HG02884 (cell line): ENCODE measurements at regions not wholly inside any gene's neighbourhood (a gene's known extent, or its start where the extent isn't known, plus 50 kb on each side); places are given as distances from the start of the nearest gene placed in this dataset.

ENCODE experiments used
- ATAC-seq: cut with Tn5 transposase; IDR thresholded peaks from one replicate; pipeline ENCODE4 v1.9.1; 2021; ENCODE audit warnings: mild to moderate bottlenecking, moderate library complexity; ENCODE audit not compliant: unreplicated experiment

GRCh38 chr6:45791211-45792168, 224.2 kb downstream of the CLIC5 start:
- ATAC-seq = no peak

GRCh38 chr6:45789238-45789637, 226.4 kb downstream of the CLIC5 start:
- ATAC-seq = no peak

- no peak for ATAC-seq
These were observed 228.3 kb downstream of the CLIC5 start for GRCh38 chr6:45787384-45787783.

DNA sequence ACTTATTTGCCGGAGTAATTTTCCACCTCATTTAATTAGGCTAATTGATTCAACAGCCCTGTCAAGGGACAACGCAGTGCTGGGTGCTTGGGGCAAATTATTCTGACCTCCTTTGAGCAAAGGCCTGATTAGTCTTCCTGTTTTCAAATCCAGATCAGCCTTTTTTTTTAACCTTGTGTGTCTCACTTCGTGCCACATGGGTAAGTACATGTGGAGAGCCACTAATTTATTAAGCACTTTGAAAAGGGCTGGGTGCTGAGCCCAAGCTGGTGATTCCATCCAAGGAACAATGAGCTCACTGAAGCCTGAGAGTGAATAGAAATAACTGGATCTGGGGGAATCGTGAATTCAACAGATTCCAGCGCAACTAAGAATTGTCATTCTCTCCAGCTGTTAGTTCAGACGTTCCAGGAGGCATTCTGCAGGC, 229.3 kb downstream of the CLIC5 start:
- no peak for ATAC-seq

- ATAC-seq = no peak
These were observed 231.4 kb downstream of the CLIC5 start for GRCh38 chr6:45784250-45784649.

DNA sequence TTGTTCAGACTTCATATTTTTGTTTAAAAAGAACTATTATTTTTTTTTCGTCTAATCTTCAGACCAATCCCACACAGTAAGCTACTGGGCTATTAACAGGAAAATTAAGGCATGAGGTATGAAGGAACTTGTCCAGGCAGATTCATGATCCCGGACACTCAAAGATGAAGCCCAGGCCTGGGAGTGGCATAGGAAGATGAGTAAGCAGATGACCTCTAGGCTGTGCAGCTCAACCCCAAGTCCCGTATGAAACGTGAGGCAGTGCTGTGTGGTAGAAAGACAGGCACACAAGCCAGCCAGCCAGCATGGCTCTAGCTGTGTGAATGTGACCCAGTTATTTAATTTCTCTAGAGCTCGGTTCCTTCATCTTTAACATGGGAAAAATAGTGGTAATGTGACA, 231.9 kb downstream of the CLIC5 start:
- no peak for ATAC-seq

DNA sequence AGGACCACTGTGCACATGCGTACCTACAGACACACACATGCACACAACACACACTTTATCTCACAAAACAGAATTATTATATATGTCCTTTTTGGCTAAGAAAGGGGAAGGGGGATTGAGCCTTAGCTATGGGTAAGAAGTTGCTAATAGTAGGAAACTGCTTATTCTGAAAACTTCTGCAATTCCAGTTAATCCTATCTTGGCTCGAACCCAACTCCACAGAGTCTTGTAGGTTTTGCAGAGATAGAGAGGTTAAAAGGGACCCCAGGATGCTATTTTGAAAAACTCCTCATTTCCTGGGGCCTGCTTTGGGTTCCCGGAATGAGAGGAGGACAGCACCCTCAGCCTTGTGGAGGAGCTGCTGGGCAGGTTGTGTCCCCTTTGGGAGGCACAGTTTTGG, 233.8 kb downstream of the CLIC5 start:
- ATAC-seq = no peak

GRCh38 chr6:45780523-45780922, 235.1 kb downstream of the CLIC5 start:
- ATAC-seq = no peak

GRCh38 chr6:45775026-45775697, 240.5 kb downstream of the CLIC5 start:
- ATAC-seq = no peak

DNA sequence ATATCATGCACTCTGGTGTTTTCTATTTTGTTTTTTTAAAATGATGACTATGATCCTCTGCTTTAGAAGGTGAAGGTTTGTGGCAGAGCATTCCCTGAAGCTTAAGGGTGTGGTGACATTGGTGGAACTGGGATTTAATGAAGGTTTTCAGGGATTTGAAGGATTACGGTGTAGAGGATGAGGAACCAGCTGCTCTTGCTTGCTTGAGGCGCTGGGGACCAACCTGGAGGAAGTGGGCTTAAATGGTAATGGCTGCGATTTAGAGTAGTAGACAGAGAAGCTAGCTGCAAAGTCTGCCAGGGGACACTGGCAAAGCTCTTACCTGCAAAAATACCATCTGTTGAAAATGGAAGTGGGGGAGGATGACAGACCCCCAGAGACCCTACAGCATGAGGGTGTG, 241.8 kb downstream of the CLIC5 start:
- ATAC-seq = no peak

DNA sequence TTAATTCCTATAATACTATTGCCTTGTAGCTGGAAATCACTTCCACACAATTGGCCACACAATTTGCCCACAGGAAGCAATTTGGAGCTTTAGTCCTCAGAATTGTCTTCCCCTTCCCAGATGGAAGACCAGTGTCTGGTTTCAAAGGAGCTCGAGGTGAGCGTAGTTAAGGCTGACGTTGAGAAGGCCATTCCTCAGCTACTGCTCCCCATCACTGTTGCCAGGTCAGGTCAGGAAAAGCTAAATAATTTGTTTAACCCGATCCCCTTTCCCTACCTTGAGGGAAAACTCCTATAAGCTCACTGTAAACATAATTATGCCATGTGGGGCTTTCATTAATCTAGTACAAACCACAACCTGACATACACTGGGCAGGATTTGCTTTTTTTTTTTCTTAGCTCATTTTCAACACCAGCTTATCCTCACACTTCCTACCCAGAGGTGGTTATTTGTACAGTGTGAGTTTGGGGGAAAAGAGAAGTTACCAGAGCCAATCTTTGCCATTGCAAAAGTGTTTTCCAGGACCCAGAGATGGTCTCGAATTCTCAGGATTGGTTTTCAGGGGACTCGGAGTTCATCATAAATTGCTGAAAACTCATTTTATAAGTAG, 242.7 kb downstream of the CLIC5 start:
- no peak for ATAC-seq

DNA sequence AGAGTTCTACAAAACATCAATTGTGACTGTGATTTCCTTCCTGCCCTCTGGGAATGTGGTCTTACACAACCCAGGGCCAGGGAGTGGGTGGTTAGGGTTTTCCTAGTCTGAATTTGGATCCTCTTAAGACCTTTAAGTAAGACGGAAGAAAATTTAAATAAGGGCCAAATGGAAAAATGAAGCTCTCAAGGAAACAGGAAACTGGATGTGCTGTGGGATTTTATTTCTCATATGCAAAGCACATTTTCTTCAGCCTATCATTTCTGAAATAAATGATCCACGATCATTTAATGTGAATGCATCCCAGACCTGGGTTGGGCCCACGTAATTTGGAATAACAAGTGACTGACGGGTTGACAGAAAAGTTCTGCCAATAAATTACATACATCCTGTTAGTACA, 243.6 kb downstream of the CLIC5 start:
- no peak for ATAC-seq

DNA sequence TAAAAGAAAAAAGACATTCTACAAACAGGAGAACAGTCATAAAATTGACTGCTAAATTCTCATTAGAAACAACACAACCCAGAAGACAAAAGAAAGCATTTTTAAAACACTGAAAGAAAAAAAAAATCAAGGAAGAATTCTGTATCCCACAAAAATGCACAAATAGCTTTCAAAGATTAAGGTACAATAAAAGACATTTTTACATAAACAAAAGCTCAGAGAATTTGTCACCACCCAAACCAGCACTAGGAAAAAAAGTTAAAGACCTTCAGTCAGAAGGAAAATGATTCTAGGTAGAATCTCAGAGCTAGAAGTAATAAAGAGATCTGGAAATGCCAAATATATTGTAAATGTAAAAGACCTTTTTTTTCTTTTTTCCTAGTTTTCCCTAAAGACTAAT, 252.4 kb downstream of the CLIC5 start:
- ATAC-seq = no peak

- no peak for ATAC-seq
These were observed 256.2 kb downstream of the CLIC5 start for GRCh38 chr6:45759472-45759810.

GRCh38 chr6:45758787-45759471, 256.7 kb downstream of the CLIC5 start:
- ATAC-seq = no peak

GRCh38 chr6:45757443-45758130, 258.1 kb downstream of the CLIC5 start:
- ATAC-seq = no peak

DNA sequence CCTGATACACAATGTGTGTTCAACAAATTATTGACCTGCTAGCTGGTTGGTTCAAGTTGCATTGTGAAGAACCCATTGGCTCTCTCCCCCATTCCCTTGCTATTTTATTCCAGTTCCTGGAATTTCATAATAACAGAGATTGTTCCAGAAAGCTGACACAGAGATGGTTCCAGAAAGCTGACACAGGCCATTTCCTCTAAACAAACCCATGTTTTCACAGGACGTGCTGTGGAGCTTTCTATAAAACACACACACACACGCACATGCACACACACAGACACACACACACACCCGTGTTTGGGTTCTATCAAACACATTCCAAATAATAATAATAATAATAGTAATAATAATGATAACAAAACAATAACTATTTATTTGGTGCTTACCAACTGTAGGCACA, 259.1 kb downstream of the CLIC5 start:
- ATAC-seq = no peak

- ATAC-seq = no peak
These were observed 261.2 kb downstream of the CLIC5 start for GRCh38 chr6:45754432-45754831.

DNA sequence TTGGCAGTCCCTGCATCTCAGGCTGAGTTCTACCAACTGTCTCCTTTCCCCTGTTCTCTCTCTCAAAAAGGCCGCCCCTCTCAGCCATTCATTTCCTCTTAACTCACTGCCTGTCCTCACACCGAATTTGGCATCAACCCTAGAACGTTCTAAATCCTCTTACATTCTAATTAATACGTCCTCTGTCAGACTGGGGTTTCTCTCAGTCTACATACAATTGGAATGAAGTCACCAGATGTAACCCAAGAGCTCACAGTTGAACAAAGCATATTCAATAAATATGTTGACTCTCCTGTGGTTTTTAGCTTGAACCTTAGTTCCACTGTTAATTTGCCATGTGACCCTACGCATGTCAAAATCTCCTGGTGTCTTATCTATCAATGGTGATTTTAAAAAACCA, 269.6 kb downstream of the CLIC5 start:
- ATAC-seq = no peak

DNA sequence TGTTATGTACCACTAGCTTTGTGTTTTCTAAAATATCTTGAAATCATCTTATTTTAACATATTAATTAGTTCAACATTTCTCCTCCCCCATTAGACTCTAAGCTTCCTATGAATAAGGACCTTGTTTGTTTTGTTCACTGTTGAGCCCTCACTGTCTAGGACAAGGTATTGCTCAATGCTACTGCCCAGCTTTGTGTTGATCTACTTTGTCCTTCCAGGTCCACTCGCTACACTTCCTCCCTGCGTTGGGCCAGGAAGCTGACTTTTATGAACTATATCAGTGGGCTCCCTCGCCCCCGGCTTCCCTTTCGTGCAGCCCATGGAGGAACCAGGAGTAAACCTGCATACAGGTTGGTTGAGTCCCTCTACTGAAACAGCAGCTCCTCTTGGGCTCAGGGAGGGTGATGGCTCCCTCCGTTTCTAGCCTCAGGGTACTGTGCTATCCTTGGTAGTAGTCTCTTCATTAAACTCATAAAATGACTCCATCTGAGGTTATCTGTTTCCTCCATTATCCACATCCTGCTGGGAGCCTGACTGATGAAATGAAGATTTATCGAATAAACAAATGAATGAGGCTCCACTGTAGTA, 272.5 kb downstream of the CLIC5 start:
- ATAC-seq = no peak
